ENCODE measurements at regions not wholly inside any gene's neighbourhood (a gene's known extent, or its start where the extent isn't known, plus 50 kb on each side); places are given as distances from the start of the nearest gene placed in this dataset.

DNA sequence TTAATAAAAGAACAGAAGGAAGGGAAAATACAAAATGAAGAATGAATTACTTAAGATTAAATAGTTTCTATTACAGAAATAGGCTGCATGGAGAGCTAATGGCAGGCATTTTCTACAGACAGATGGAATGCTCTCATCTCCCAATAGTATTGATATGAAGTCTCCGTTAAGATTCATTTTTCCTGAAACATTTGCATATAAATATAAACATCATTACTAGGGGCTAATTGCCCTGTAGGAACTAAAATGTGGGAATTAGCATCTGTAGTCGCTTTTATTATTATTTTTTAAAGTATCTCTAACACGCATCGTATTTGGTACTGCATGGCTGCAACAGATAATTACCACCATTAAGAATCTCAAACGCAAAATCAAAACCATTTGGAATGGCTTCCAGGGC lies 2275.5 kb downstream of the MAT2B start:
- Histone ChIP-seq H3K36me3 (ENCODE audit: control insufficient read depth in 2 of 2, insufficient read depth in 2 of 2, low read length in 1 of 2) (no peaks in the 10 kb centered on the region), H3K4me3 (ENCODE audit: low read depth in 1 of 2, low read length in 2 of 2) (no peak overlapping the region), H3K27ac (ENCODE audit: low read depth in 2 of 2, low read length in 1 of 2) (no peak overlapping the region), H3K9me3 (ENCODE audit: control insufficient read depth in 2 of 2, insufficient read depth in 1 of 2, low read depth in 1 of 2, low read length in 1 of 2) (no peaks in the 10 kb centered on the region), H3K27me3 (ENCODE audit: control insufficient read depth in 1 of 2, insufficient read depth in 2 of 2, low read length in 2 of 2) (no peaks in the 10 kb centered on the region), H3K4me1 (ENCODE audit: control insufficient read depth in 2 of 2, insufficient read depth in 2 of 2, low read length in 1 of 2) (no peaks in the 10 kb centered on the region)
- WGBS, 2 donors: 89 to 94% methylated on average over 5 of the region's 5 CpGs

DNA sequence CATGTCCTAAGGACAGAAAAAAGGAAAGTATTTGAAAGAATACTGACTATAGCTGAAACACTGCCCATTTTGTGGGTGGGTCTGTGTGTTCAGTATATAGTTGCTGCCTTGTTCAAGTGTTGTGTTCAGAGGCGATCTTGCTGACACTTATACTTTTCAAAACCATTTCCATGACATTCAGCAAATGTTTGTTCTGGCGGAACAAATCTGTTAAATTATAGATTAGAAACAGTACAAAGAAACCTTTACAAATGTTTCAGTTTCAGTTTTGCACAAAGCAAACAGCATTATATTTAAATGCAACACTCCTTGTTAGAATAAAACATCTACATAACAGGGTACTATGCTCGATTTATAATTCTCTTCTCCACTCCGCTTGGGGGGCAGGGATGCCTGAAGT lies 2276.3 kb downstream of the MAT2B start:
- Histone ChIP-seq H3K27ac (ENCODE audit: low read depth in 2 of 2, low read length in 1 of 2) (no peak overlapping the region), H3K9me3 (ENCODE audit: control insufficient read depth in 2 of 2, insufficient read depth in 1 of 2, low read depth in 1 of 2, low read length in 1 of 2) (no peaks in the 10 kb centered on the region), H3K27me3 (ENCODE audit: control insufficient read depth in 1 of 2, insufficient read depth in 2 of 2, low read length in 2 of 2) (no peaks in the 10 kb centered on the region), H3K4me3 (ENCODE audit: low read depth in 1 of 2, low read length in 2 of 2) (no peak overlapping the region), H3K36me3 (ENCODE audit: control insufficient read depth in 2 of 2, insufficient read depth in 2 of 2, low read length in 1 of 2) (no peaks in the 10 kb centered on the region), H3K4me1 (ENCODE audit: control insufficient read depth in 2 of 2, insufficient read depth in 2 of 2, low read length in 1 of 2) (no peaks in the 10 kb centered on the region)
- 58 to 61% methylated on average over 4 of the region's 4 CpGs for WGBS, 2 donors

DNA sequence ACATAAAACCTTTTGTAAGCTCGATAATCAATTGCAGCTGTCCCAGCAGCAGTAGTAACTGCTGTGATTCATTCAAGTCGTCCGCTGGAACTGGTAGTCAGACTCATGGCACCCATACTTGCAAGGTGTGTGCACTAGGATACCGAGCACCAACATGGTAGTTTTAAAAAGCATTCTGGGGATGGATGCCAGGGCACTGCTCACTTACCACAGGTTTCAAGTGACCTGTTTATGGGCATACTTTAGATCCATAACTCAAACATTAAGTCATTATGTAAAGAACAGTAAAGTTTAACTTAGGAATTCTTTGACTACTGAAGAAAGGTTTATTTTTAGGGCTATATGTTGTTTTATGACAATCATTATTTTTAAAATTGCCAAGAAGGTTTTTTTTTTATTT lies 2277.6 kb downstream of the MAT2B start:
- Histone ChIP-seq H3K27me3 (ENCODE audit: control insufficient read depth in 1 of 2, insufficient read depth in 2 of 2, low read length in 2 of 2) (no peaks in the 10 kb centered on the region), H3K4me3 (ENCODE audit: low read depth in 1 of 2, low read length in 2 of 2) (no peak overlapping the region), H3K27ac (ENCODE audit: low read depth in 2 of 2, low read length in 1 of 2) (no peak overlapping the region), H3K36me3 (ENCODE audit: control insufficient read depth in 2 of 2, insufficient read depth in 2 of 2, low read length in 1 of 2) (no peaks in the 10 kb centered on the region), H3K4me1 (ENCODE audit: control insufficient read depth in 2 of 2, insufficient read depth in 2 of 2, low read length in 1 of 2) (no peaks in the 10 kb centered on the region), H3K9me3 (ENCODE audit: control insufficient read depth in 2 of 2, insufficient read depth in 1 of 2, low read depth in 1 of 2, low read length in 1 of 2) (no peaks in the 10 kb centered on the region)
- WGBS, 2 donors: 83 to 87% methylated on average over 4 of the region's 4 CpGs

DNA sequence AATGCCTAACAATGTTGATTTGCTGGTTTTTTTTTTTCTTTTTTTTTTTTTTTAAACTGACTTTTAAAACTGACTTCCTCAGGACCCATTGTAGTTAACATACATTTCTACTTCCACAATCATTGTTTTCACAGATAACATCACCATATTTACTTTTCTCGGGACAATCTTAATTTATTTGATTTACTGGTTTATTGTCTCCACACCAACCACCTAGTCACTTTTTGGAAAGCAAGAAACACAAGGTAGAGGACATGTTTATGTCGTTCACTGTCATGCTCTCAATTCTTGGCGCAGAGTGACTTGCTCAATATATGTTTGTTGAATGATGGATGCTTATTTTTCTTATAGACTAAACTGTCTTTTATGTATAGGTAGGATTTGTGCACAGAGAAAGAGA lies 2280.7 kb downstream of the MAT2B start:
- Histone ChIP-seq H3K27ac (ENCODE audit: low read depth in 2 of 2, low read length in 1 of 2) (no peak overlapping the region), H3K4me1 (ENCODE audit: control insufficient read depth in 2 of 2, insufficient read depth in 2 of 2, low read length in 1 of 2) (no peaks in the 10 kb centered on the region), H3K27me3 (ENCODE audit: control insufficient read depth in 1 of 2, insufficient read depth in 2 of 2, low read length in 2 of 2) (no peaks in the 10 kb centered on the region), H3K9me3 (ENCODE audit: control insufficient read depth in 2 of 2, insufficient read depth in 1 of 2, low read depth in 1 of 2, low read length in 1 of 2) (no peaks in the 10 kb centered on the region), H3K4me3 (ENCODE audit: low read depth in 1 of 2, low read length in 2 of 2) (no peak overlapping the region), H3K36me3 (ENCODE audit: control insufficient read depth in 2 of 2, insufficient read depth in 2 of 2, low read length in 1 of 2) (no peaks in the 10 kb centered on the region)
- 61 to 66% methylated on average over 3 of the region's 3 CpGs for WGBS, 2 donors

GRCh38 chr5:165795073-165795472 lies 2289.7 kb downstream of the MAT2B start:
- Histone ChIP-seq H3K36me3 (ENCODE audit: control insufficient read depth in 2 of 2, insufficient read depth in 2 of 2, low read length in 1 of 2) (no peaks in the 10 kb centered on the region), H3K9me3 (ENCODE audit: control insufficient read depth in 2 of 2, insufficient read depth in 1 of 2, low read depth in 1 of 2, low read length in 1 of 2) (peaks cover 0 to 2% of the 10 kb centered on the region in 2 donors), H3K27ac (ENCODE audit: low read depth in 2 of 2, low read length in 1 of 2) (no peak overlapping the region), H3K27me3 (ENCODE audit: control insufficient read depth in 1 of 2, insufficient read depth in 2 of 2, low read length in 2 of 2) (no peaks in the 10 kb centered on the region), H3K4me1 (ENCODE audit: control insufficient read depth in 2 of 2, insufficient read depth in 2 of 2, low read length in 1 of 2) (no peaks in the 10 kb centered on the region), H3K4me3 (ENCODE audit: low read depth in 1 of 2, low read length in 2 of 2) (no peak overlapping the region)
- 66 to 76% methylated on average over 1 of the region's 1 CpG for WGBS, 2 donors

DNA sequence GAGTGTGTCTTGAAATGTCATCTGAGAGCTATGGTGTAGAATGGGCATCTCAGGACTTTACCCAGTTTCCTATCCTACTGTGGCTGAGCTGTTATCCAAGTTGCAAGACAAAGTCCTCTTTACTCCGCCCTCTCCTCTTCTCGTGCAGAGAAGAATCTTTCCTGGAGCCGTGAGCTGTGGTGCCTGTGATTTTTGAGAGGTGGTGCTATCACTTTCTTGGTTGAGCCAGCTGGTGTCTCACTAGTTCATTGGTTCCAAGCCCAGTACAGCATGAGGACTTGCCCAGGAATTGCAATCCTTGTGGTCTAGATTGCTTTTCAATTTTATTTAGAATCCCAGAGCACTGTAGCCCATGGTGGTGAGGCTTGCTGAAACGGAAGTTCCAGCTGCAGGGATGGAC lies 2300.3 kb downstream of the MAT2B start:
- Histone ChIP-seq H3K27me3 (ENCODE audit: control insufficient read depth in 1 of 2, insufficient read depth in 2 of 2, low read length in 2 of 2) (no peaks in the 10 kb centered on the region), H3K27ac (ENCODE audit: low read depth in 2 of 2, low read length in 1 of 2) (no peak overlapping the region), H3K4me3 (ENCODE audit: low read depth in 1 of 2, low read length in 2 of 2) (no peak overlapping the region), H3K4me1 (ENCODE audit: control insufficient read depth in 2 of 2, insufficient read depth in 2 of 2, low read length in 1 of 2) (no peaks in the 10 kb centered on the region), H3K36me3 (ENCODE audit: control insufficient read depth in 2 of 2, insufficient read depth in 2 of 2, low read length in 1 of 2) (no peaks in the 10 kb centered on the region), H3K9me3 (ENCODE audit: control insufficient read depth in 2 of 2, insufficient read depth in 1 of 2, low read depth in 1 of 2, low read length in 1 of 2) (no peaks in the 10 kb centered on the region)
- WGBS, 2 donors: 36 to 54% methylated on average over 4 of the region's 4 CpGs

- Histone ChIP-seq H3K4me3 (ENCODE audit: low read depth in 1 of 2, low read length in 2 of 2) (no peak overlapping the region), H3K9me3 (ENCODE audit: control insufficient read depth in 2 of 2, insufficient read depth in 1 of 2, low read depth in 1 of 2, low read length in 1 of 2) (no peaks in the 10 kb centered on the region), H3K27ac (ENCODE audit: low read depth in 2 of 2, low read length in 1 of 2) (no peak overlapping the region), H3K27me3 (ENCODE audit: control insufficient read depth in 1 of 2, insufficient read depth in 2 of 2, low read length in 2 of 2) (no peaks in the 10 kb centered on the region), H3K4me1 (ENCODE audit: control insufficient read depth in 2 of 2, insufficient read depth in 2 of 2, low read length in 1 of 2) (no peaks in the 10 kb centered on the region), H3K36me3 (ENCODE audit: control insufficient read depth in 2 of 2, insufficient read depth in 2 of 2, low read length in 1 of 2) (no peaks in the 10 kb centered on the region)
- WGBS, 2 donors: 57 to 58% methylated on average over 3 of the region's 3 CpGs
Observed at GRCh38 chr5:165808335-165808734, 2302.9 kb downstream of the MAT2B start.

DNA sequence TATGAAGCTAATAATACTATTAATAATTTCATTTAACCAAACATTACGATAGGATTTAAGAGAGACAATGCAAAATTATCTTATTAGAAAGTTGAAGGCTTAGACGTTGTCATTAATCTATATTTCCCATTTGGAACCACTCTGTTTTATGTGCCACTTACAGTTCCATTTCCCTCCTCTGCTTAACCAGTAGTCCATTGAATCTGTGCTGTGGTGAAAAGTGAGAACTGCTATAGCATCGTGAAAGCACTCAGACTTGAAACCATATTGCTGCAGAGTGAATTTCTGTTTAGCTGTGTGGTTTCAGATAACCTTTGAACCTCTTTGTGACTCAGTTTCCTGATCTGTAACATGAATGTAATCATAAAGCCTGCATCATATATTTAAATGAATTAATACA lies 2304.5 kb downstream of the MAT2B start:
- Histone ChIP-seq H3K27me3 (ENCODE audit: control insufficient read depth in 1 of 2, insufficient read depth in 2 of 2, low read length in 2 of 2) (no peaks in the 10 kb centered on the region), H3K36me3 (ENCODE audit: control insufficient read depth in 2 of 2, insufficient read depth in 2 of 2, low read length in 1 of 2) (no peaks in the 10 kb centered on the region), H3K4me3 (ENCODE audit: low read depth in 1 of 2, low read length in 2 of 2) (no peak overlapping the region), H3K4me1 (ENCODE audit: control insufficient read depth in 2 of 2, insufficient read depth in 2 of 2, low read length in 1 of 2) (no peaks in the 10 kb centered on the region), H3K27ac (ENCODE audit: low read depth in 2 of 2, low read length in 1 of 2) (no peak overlapping the region), H3K9me3 (ENCODE audit: control insufficient read depth in 2 of 2, insufficient read depth in 1 of 2, low read depth in 1 of 2, low read length in 1 of 2) (no peaks in the 10 kb centered on the region)
- WGBS, 2 donors: 77 to 81% methylated on average over 3 of the region's 3 CpGs

GRCh38 chr5:165829504-165829903 lies 2324.1 kb downstream of the MAT2B start:
- Histone ChIP-seq H3K27me3 (ENCODE audit: control insufficient read depth in 1 of 2, insufficient read depth in 2 of 2, low read length in 2 of 2) (no peaks in the 10 kb centered on the region), H3K27ac (ENCODE audit: low read depth in 2 of 2, low read length in 1 of 2) (no peak overlapping the region), H3K4me3 (ENCODE audit: low read depth in 1 of 2, low read length in 2 of 2) (no peak overlapping the region), H3K36me3 (ENCODE audit: control insufficient read depth in 2 of 2, insufficient read depth in 2 of 2, low read length in 1 of 2) (no peaks in the 10 kb centered on the region), H3K9me3 (ENCODE audit: control insufficient read depth in 2 of 2, insufficient read depth in 1 of 2, low read depth in 1 of 2, low read length in 1 of 2) (no peaks in the 10 kb centered on the region), H3K4me1 (ENCODE audit: control insufficient read depth in 2 of 2, insufficient read depth in 2 of 2, low read length in 1 of 2) (no peaks in the 10 kb centered on the region)
- 75 to 86% methylated on average over 6 of the region's 6 CpGs for WGBS, 2 donors

DNA sequence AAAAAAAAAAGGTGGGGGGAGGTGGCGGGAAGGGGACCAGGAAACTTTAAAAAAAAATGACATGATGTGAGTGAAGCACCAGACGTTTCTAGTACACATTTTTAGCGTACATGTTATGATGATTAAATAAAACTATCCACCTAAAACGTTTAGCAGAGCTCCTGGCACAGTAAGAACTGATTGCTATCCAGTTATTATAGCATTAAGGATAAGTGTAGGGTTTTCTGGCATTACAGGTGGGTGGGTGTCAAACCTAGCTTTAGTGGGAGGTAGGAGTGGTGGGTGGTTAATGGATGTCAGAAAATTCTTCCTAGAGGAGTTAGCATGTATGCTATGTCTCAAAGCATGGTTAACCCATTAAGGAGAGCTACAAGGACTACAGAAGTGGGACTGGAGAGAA lies 2329.5 kb downstream of the MAT2B start:
- no peaks in the 10 kb centered on the region for H3K4me1 ChIP-seq (ENCODE audit: control insufficient read depth in 2 of 2, insufficient read depth in 2 of 2, low read length in 1 of 2)
- H3K4me3 ChIP-seq (ENCODE audit: low read depth in 1 of 2, low read length in 2 of 2): no peak overlapping the region
- no peaks in the 10 kb centered on the region for H3K27me3 ChIP-seq (ENCODE audit: control insufficient read depth in 1 of 2, insufficient read depth in 2 of 2, low read length in 2 of 2)
- no peaks in the 10 kb centered on the region for H3K36me3 ChIP-seq (ENCODE audit: control insufficient read depth in 2 of 2, insufficient read depth in 2 of 2, low read length in 1 of 2)
- no peak overlapping the region for H3K27ac ChIP-seq (ENCODE audit: low read depth in 2 of 2, low read length in 1 of 2)
- no peaks in the 10 kb centered on the region for H3K9me3 ChIP-seq (ENCODE audit: control insufficient read depth in 2 of 2, insufficient read depth in 1 of 2, low read depth in 1 of 2, low read length in 1 of 2)
- 50 to 59% methylated on average over 4 of the region's 4 CpGs for WGBS, 2 donors
